AG09309 (cell line): ENCODE measurements at regions not wholly inside any gene's neighbourhood (a gene's known extent, or its start where the extent isn't known, plus 50 kb on each side); places are given as distances from the start of the nearest gene placed in this dataset.

ENCODE experiments used
- DNase-seq: peaks from one replicate; pipeline ENCODE4 v3.0.0-alpha.2; 2010; ENCODE audit warnings: low read depth
- H3K4me3 ChIP-seq: 2 replicates; pipeline ENCODE4 v1.5.1; 2011; ENCODE audit warnings: mild to moderate bottlenecking, low read depth, low read length, moderate library complexity; ENCODE audit not compliant: control insufficient read depth
- CTCF ChIP-seq: IDR thresholded peaks from 2 replicates; pipeline ENCODE4 v1.5.1; 2011; ENCODE audit warnings: mild to moderate bottlenecking, low read depth, low read length, inconsistent platforms; ENCODE audit not compliant: insufficient read depth, control insufficient read depth; ENCODE audit errors: missing control alignments

DNA sequence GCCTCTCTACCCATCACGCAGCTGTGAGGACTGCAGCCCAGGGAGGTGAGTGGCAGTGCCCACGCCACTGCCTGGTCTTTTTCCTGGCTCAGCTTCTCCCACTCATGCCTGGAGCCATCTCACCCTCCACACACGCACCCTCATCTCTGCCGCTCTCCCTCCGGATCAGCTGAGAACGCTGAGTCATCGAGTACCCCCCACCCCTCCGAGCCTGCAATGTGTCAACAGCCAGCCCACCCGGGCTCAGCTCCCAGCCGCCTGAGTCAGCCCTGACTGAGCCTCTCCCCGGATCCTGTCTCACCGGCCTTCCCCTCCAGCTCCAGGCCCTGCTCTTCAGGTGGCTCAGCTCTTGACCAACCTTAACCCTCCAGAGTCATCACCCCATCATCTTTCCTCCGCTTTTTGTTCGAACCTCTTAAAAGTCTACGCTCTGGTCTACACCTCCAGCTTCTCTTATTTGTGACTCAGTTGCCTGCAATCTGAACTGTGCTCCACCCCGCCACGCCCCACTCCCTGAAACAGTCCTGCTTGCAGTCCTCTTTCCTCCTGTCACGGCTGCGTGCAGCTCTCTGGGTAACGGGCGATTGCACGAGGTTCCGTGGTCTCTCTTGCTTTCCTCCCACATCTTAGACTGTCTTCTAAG is 94.4 kb upstream of the ASAP2 start:
- DNase-seq, result peak; percentile 67
- no peak overlapping the region; the same call in 1 of the 2 replicates for H3K4me3 ChIP-seq
- no peak for TF ChIP-seq CTCF

- TF ChIP-seq CTCF, result peak; percentile 14
- no peak overlapping the region for H3K4me3 ChIP-seq
- no peak for DNase-seq
Observed at GRCh38 chr2:9110893-9111569, 95.6 kb upstream of the ASAP2 start.

DNA sequence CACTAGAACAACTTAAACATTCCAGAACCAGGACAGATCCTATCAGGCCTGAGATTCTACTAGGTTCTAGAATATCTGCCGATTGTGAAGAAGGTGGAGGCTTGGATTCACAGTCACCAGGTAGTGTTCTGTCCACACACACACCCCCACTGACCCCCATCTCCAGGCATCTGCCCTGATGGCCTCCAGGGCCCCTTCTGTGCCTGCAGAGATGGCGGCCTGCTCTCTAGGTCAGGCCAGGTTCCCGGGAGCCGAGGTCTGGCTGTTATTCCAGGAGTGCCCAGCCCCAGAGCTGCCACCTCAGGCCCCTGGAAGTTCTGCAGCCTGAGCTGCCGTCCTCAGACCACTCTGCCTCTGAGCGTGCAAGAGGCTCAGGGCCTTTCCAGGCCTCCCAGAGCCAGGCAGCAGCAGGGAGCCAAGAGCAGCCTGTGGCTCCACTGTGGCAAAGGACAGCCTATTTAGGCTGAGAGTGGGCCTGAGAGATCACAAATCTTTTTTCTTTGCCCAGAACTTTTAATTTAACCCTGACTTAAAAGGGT is 96.2 kb upstream of the ASAP2 start:
- DNase-seq, result no peak
- no peak overlapping the region for H3K4me3 ChIP-seq
- no peak for TF ChIP-seq CTCF

DNA sequence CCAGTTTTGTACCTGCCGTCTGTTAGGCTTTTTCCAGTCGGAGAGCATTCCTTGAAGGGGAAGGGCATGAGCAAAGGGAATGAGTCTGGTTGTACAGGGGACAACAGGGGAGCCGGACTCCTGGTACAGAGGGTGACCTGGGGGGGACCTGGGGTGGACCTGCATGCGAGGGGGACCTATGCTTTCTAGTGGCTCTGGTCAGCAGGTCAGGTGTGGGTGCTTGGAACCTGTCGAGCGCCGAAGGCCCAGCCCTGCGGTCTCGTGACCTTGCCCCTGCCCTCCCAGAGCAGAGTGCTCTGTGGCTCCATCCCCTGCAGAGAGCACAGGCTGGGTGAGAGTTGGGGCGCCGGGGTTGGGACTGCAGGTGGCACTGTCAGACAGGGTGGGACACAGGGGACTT is 96.7 kb upstream of the ASAP2 start:
- no peak for TF ChIP-seq CTCF
- H3K4me3 ChIP-seq, result no peak overlapping the region
- DNase-seq, result no peak

DNA sequence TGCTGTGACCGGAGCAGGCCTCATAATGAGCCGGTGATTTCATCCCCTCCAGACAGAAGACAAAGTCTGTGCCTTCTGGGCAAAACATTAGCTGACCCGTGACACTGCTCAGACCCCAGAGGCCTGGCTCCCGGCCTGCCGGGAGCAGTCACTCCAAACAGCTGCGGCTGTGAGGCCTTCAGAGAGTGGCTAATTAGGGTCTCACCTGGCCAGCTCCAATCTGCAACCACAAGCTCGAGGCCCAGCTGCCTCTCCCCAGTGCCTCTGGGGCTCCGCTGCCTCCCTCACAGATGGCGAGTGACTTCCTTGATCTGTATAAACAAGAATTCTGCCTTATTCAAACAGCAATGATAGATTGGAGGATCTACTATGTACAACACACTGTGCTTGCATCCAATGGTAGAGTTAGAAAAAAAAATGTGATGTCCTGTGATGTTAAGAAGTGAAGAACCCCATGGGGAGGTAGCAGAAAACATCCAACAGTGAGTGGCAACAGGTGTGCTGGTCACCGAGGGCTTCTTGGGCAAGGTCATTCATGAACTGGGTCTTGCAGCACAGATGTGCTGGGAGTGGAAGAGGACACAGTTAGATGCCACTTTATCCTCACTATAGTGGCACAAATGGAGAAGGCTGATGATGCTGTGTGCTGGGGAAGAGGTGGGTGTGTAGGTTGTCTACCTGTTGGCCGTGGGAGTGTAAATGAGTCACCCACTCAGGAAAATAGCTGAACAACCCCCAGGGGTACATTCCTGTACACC is 98.2 kb upstream of the ASAP2 start:
- TF ChIP-seq CTCF, result no peak
- DNase-seq, result no peak
- no peak overlapping the region for H3K4me3 ChIP-seq

DNA sequence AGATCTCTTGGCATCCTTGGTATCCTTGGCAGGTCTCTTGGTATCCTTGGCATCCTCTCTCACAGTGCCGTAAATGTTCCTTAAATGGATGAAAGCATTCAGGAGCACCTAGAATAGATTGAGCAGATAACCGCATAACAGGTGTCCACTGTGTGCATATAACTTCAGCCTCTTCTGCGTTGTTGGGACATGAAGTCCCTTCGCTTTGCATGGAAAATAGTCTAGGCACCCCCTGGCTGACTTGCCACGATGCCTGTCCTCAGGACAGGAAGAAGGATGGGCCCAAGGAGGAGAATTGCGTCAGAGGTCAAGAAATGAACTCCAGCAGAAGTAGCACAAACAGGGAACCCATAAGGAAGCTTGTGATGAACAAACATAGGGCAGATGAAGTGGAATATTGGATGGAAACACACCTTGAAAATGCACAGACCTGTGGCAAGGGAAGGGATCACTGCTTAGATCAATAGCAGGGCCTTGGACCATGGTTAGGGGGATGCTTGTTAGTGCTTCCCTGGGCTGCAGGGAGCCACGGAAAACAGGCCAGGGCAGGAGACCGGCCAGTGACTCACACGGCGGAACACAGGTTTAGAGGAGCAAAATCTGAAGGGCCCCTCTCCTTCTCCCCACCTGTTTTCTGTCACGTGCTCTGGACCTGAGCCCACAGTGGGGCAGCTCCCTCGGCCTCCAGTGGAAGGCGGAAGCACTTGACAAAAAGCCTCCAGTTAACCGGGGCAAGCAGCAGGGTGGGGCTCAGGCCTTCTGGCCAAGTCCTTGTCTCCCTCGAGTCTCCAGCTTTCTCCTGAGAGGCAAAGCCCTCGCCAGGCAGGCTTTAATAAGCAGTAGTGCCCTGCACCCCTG is 99.2 kb upstream of the ASAP2 start:
- H3K4me3 ChIP-seq, result no peak overlapping the region
- DNase-seq, result no peak
- no peak for TF ChIP-seq CTCF
